ENCODE measurements at regions not wholly inside any gene's neighbourhood (a gene's known extent, or its start where the extent isn't known, plus 50 kb on each side); places are given as distances from the start of the nearest gene placed in this dataset.

GRCh38 chr21:16069178-16070112 lies 339.7 kb downstream of the USP25 start:
- no peak for DNase-seq
- no peaks in the 10 kb centered on the region for H3K36me3 ChIP-seq (ENCODE audit: low read depth)
- intact Hi-C loops (cut with DNase I, micrococcal nuclease), result no loop called here
- H3K4me3 ChIP-seq, result no peak overlapping the region
- H3K9me3 ChIP-seq, result no peaks in the 10 kb centered on the region
- no peak for ATAC-seq
- TF ChIP-seq, protein P1, sequence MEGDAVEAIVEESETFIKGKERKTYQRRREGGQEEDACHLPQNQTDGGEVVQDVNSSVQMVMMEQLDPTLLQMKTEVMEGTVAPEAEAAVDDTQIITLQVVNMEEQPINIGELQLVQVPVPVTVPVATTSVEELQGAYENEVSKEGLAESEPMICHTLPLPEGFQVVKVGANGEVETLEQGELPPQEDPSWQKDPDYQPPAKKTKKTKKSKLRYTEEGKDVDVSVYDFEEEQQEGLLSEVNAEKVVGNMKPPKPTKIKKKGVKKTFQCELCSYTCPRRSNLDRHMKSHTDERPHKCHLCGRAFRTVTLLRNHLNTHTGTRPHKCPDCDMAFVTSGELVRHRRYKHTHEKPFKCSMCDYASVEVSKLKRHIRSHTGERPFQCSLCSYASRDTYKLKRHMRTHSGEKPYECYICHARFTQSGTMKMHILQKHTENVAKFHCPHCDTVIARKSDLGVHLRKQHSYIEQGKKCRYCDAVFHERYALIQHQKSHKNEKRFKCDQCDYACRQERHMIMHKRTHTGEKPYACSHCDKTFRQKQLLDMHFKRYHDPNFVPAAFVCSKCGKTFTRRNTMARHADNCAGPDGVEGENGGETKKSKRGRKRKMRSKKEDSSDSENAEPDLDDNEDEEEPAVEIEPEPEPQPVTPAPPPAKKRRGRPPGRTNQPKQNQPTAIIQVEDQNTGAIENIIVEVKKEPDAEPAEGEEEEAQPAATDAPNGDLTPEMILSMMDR (IDR thresholded peaks at IDR 0.05), result no peak
- no peaks in the 10 kb centered on the region for H3K4me1 ChIP-seq (ENCODE audit: low read depth)

DNA sequence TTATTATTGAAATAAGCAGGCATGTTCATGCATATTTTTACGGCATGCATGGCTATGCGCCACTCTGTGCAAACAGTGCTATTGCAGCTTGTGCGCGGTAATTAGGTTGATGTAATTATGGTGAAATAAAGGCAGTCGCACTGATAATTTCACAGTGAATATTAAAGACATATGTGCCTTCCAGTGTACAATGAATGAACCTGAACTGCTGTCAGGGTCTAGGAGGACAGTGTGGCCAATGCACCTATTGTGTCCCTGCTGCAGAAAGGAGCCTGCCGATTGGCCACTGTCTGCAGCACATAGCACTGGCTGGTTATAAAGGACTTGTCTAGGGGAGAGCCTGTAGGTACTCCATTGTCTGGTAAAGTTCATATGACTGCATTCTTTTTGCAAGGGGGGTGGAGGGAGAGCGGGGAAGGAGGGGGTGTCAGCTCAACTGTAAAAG lies 340.4 kb downstream of the USP25 start:
- Histone ChIP-seq H3K4me1 (ENCODE audit: low read depth) (no peaks in the 10 kb centered on the region), H3K36me3 (ENCODE audit: low read depth) (no peaks in the 10 kb centered on the region), H3K9me3 (no peaks in the 10 kb centered on the region), H3K4me3 (no peak overlapping the region)
- no peak for ATAC-seq
- intact Hi-C loops (cut with DNase I, micrococcal nuclease), result no loop called here
- TF ChIP-seq, protein P1 (IDR thresholded peaks at IDR 0.05), result no peak
- DNase-seq, result no peak

DNA sequence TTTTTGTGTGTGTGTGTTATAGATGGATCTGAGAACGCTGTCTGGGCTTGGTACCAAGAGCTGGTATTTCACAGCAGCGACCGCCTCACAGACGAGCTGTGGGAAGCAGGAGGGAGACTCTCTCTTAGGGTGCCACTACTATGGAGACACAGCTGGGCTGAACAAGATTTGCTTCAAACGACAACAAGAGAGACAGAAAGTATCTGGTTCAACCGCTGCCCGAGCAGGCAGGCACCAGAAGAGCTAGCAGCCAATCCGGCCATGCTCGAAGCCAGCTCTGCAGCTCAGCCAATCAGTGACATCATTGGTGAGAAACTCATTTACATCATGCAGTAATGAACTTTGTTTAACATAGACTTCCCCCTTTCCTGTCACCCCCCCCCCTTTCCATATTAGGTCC lies 341.3 kb downstream of the USP25 start:
- intact Hi-C loops (cut with DNase I, micrococcal nuclease), result no loop called here
- H3K9me3 ChIP-seq, result no peaks in the 10 kb centered on the region
- H3K36me3 ChIP-seq (ENCODE audit: low read depth), result no peaks in the 10 kb centered on the region
- no peak for ATAC-seq
- DNase-seq, result peak in 1 of 3 donors; percentile 12
- H3K4me1 ChIP-seq (ENCODE audit: low read depth), result no peaks in the 10 kb centered on the region
- no peak overlapping the region for H3K4me3 ChIP-seq
- TF ChIP-seq, protein P1 (IDR thresholded peaks at IDR 0.05), result no peak

GRCh38 chr21:16071761-16072160 lies 342.0 kb downstream of the USP25 start:
- DNase-seq (no peak), ATAC-seq (no peak)
- no peaks in the 10 kb centered on the region for H3K9me3 ChIP-seq
- H3K36me3 ChIP-seq (ENCODE audit: low read depth), result no peaks in the 10 kb centered on the region
- no peak overlapping the region for H3K4me3 ChIP-seq
- TF ChIP-seq, protein P1 (IDR thresholded peaks at IDR 0.05), result no peak
- intact Hi-C loops (cut with DNase I, micrococcal nuclease), result no loop called here
- no peaks in the 10 kb centered on the region for H3K4me1 ChIP-seq (ENCODE audit: low read depth)

DNA sequence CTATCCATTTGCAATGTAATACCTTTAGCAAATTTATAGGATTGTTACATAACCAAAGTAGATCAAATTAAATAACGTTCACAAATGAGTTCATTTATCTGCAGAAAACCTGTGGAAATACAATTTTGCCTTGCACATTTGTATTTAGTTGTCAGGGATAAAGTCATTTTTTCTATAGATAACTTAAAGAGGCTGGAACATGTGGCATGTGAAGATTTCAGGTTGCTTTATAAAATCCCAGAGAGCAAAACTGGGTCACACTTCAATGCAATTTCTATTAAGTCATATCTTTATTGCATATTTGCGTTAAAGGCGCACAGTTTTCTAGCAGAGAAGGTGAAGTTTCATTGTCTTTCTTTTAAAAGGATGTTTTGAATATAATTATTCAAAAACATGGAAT lies 342.4 kb downstream of the USP25 start:
- Histone ChIP-seq H3K4me3 (no peak overlapping the region), H3K4me1 (ENCODE audit: low read depth) (no peaks in the 10 kb centered on the region), H3K36me3 (ENCODE audit: low read depth) (no peaks in the 10 kb centered on the region), H3K9me3 (no peaks in the 10 kb centered on the region)
- DNase-seq (no peak), ATAC-seq (no peak)
- TF ChIP-seq, protein P1 (IDR thresholded peaks at IDR 0.05), result no peak
- intact Hi-C loops (cut with DNase I, micrococcal nuclease), result no loop called here

All from mucosa of descending colon (tissue), 3 donors.